ENCODE measurements at regions not wholly inside any gene's neighbourhood (a gene's known extent, or its start where the extent isn't known, plus 50 kb on each side); places are given as distances from the start of the nearest gene placed in this dataset.

- TF ChIP-seq CTCF (IDR thresholded peaks at IDR 0.05): no peak
- TF ChIP-seq POLR2A (IDR thresholded peaks at IDR 0.05): no peak
Observed at GRCh38 chr18:53918091-53918490, 306.4 kb downstream of the MBD2 start.
